IMR-90 (cell line): ENCODE measurements at regions not wholly inside any gene's neighbourhood (a gene's known extent, or its start where the extent isn't known, plus 50 kb on each side); places are given as distances from the start of the nearest gene placed in this dataset.

Experiments used
- ATAC-seq: fragments of 200-7000 bp; cut with Tn5 transposase; 2 replicates; pipeline ENCODE4 v1.9.1; 2020; ENCODE audit warnings: low read depth, mild to moderate bottlenecking, moderate library complexity
- BruUV-seq: library from RNA; stranded (reverse); fragments of 400-500 nt; replicated peaks from 2 replicates; lab custom pipeline; 2021; lab: Mats Ljungman, UMichigan
- CTCF ChIA-PET: fragments of 300-600 bp; formaldehyde crosslinking; extraction: SDS; loops from one replicate; lab custom pipeline; 2021; ENCODE audit warnings: antibody characterized with exemption; lab: Yijun Ruan, JAX
- POLR2A ChIA-PET: fragments of 300-600 bp; sonication (Branson Sonifier 250); formaldehyde crosslinking; loops from one replicate; lab custom pipeline; 2022; ENCODE audit warnings: antibody characterized with exemption; ENCODE audit not compliant: unreplicated experiment; lab: Charles Lee
- DNase-seq: peaks from one replicate; pipeline ENCODE4 v3.0.0; 2013
- H2AFZ ChIP-seq: replicated peaks from 2 replicates; pipeline ENCODE3; 2013; ENCODE audit warnings: low read length, mild to moderate bottlenecking; ENCODE audit not compliant: poor library complexity
- H2AK5ac ChIP-seq: 2 replicates; pipeline ENCODE4 v1.6.1; 2013; ENCODE audit warnings: low read depth, low read length, inconsistent platforms
- H2AK9ac ChIP-seq: replicated peaks from 2 replicates; pipeline ENCODE3; 2013; ENCODE audit warnings: mild to moderate bottlenecking, low read depth, low read length, moderate library complexity; ENCODE audit not compliant: poor library complexity
- H2BK120ac ChIP-seq: 2 replicates; pipeline ENCODE4 v1.6.1; 2013; ENCODE audit warnings: low read depth, low read length, inconsistent platforms
- H2BK15ac ChIP-seq: 3 replicates; pipeline ENCODE4 v1.6.1; 2013; ENCODE audit warnings: low read depth, low read length, inconsistent platforms
- H2BK20ac ChIP-seq: 2 replicates; pipeline ENCODE4 v1.6.1; 2013; ENCODE audit warnings: low read depth, mild to moderate bottlenecking, inconsistent platforms, low read length, moderate library complexity
- H2BK5ac ChIP-seq: 2 replicates; pipeline ENCODE4 v1.6.1; 2013; ENCODE audit warnings: mild to moderate bottlenecking, low read depth, low read length, inconsistent platforms; ENCODE audit not compliant: poor library complexity, severe bottlenecking
- H3K14ac ChIP-seq: replicated peaks from 2 replicates; pipeline ENCODE4 v1.6.1; 2013; ENCODE audit warnings: low read depth, low read length, inconsistent platforms
- H3K18ac ChIP-seq: 2 replicates; pipeline ENCODE4 v1.6.1; 2013; ENCODE audit warnings: low read depth, low read length, control low read depth
- H3K23ac ChIP-seq: 2 replicates; pipeline ENCODE4 v1.6.1; 2013; ENCODE audit warnings: low read depth, low read length, inconsistent platforms
- H3K27ac ChIP-seq: 2 replicates; pipeline ENCODE4 v1.5.1; 2013; ENCODE audit warnings: mild to moderate bottlenecking, control low read depth, low read length; ENCODE audit not compliant: insufficient read depth
- H3K27me3 ChIP-seq: 2 replicates; pipeline ENCODE4 v1.6.1; 2013; ENCODE audit warnings: low read length; ENCODE audit not compliant: control insufficient read depth, insufficient read depth
- H3K36me3 ChIP-seq: 2 replicates; pipeline ENCODE4 v1.6.1; 2013; ENCODE audit warnings: low read length, mixed read lengths; ENCODE audit not compliant: control insufficient read depth, insufficient read depth
- H3K4ac ChIP-seq: 2 replicates; pipeline ENCODE4 v1.6.1; 2013; ENCODE audit warnings: low read depth, low read length, inconsistent platforms
- H3K4me1 ChIP-seq: 2 replicates; pipeline ENCODE4 v1.6.1; 2013; ENCODE audit warnings: low read length, mixed read lengths; ENCODE audit not compliant: control insufficient read depth, insufficient read depth
- H3K4me2 ChIP-seq: 2 replicates; pipeline ENCODE4 v1.6.1; 2013; ENCODE audit warnings: low read depth, mild to moderate bottlenecking, control low read depth, low read length, moderate library complexity
- H3K4me3 ChIP-seq: 2 replicates; pipeline ENCODE4 v1.5.1; 2013; ENCODE audit warnings: low read depth, mild to moderate bottlenecking, control low read depth, low read length, moderate library complexity; ENCODE audit not compliant: insufficient read depth
- H3K56ac ChIP-seq: 2 replicates; pipeline ENCODE4 v1.6.1; 2013; ENCODE audit warnings: low read length, inconsistent platforms; ENCODE audit not compliant: insufficient read depth; ENCODE audit errors: extremely low read depth
- H3K79me1 ChIP-seq, 2 experiments: 2 replicates each; pipeline ENCODE4 v1.6.1; 2013; ENCODE audit warnings: low read length in 2 of 2, inconsistent platforms in 1 of 2, low read depth in 1 of 2
- H3K9ac ChIP-seq: 2 replicates; pipeline ENCODE4 v1.6.1; 2013; ENCODE audit warnings: low read depth, low read length, control low read depth
- H3K9me1 ChIP-seq: 2 replicates; pipeline ENCODE4 v1.6.1; 2013; ENCODE audit warnings: low read length, inconsistent platforms; ENCODE audit not compliant: insufficient read depth
- H3K9me3 ChIP-seq: 2 replicates; pipeline ENCODE4 v1.6.1; 2013; ENCODE audit warnings: low read length; ENCODE audit not compliant: control insufficient read depth, insufficient read depth
- H4K20me1 ChIP-seq: 2 replicates; pipeline ENCODE4 v1.6.1; 2013; ENCODE audit warnings: low read length, inconsistent platforms; ENCODE audit not compliant: insufficient read depth
- H4K5ac ChIP-seq: 2 replicates; pipeline ENCODE4 v1.6.1; 2013; ENCODE audit warnings: mild to moderate bottlenecking, low read depth, low read length, control low read depth
- H4K8ac ChIP-seq, 2 experiments: 2 replicates each; pipeline ENCODE4 v1.6.1; 2013; ENCODE audit warnings: low read depth in 2 of 2, low read length in 2 of 2, control low read depth in 1 of 2, inconsistent platforms in 1 of 2
- H4K91ac ChIP-seq: 2 replicates; pipeline ENCODE4 v1.6.1; 2013; ENCODE audit warnings: low read depth, low read length, inconsistent platforms; ENCODE audit not compliant: insufficient read depth
- BHLHE40 ChIP-seq: fragments of 150-350 bp; IDR thresholded peaks from 2 replicates; pipeline ENCODE4 v1.6.1; 2016; ENCODE audit warnings: mild to moderate bottlenecking, low read depth, low read length
- CEBPB ChIP-seq: IDR thresholded peaks from 2 replicates; pipeline ENCODE4 v1.6.1; 2012; ENCODE audit warnings: low read depth, low read length, improper control_type of control experiment
- CHD1 ChIP-seq: IDR thresholded peaks from 2 replicates; pipeline ENCODE4 v1.6.1; 2012; ENCODE audit warnings: low read depth, low read length, improper control_type of control experiment
- FOS ChIP-seq: fragments of 150-350 bp; IDR thresholded peaks from 2 replicates; pipeline ENCODE4 v1.6.1; 2016; ENCODE audit warnings: low read depth, low read length
- MAFK ChIP-seq: IDR thresholded peaks from 2 replicates; pipeline ENCODE4 v1.6.1; 2012; ENCODE audit warnings: low read depth, low read length, improper control_type of control experiment
- MAZ ChIP-seq: IDR thresholded peaks from 2 replicates; pipeline ENCODE4 v1.6.1; 2012; ENCODE audit warnings: low read depth, mild to moderate bottlenecking, low read length, improper control_type of control experiment, moderate library complexity, borderline replicate concordance
- MXI1 ChIP-seq: IDR thresholded peaks from 2 replicates; pipeline ENCODE4 v1.6.1; 2012; ENCODE audit warnings: low read depth, mild to moderate bottlenecking, low read length, moderate library complexity, borderline replicate concordance
- NFE2L2 ChIP-seq: fragments of 150-350 bp; IDR thresholded peaks from 2 replicates; pipeline ENCODE4 v1.6.1; 2016; ENCODE audit warnings: low read depth, mild to moderate bottlenecking, low read length
- RAD21 ChIP-seq: IDR thresholded peaks from 2 replicates; pipeline ENCODE4 v1.6.1; 2012; ENCODE audit warnings: low read length, improper control_type of control experiment
- RCOR1 ChIP-seq: IDR thresholded peaks from 2 replicates; pipeline ENCODE4 v1.6.1; 2012; ENCODE audit warnings: mild to moderate bottlenecking, low read length, improper control_type of control experiment; ENCODE audit not compliant: insufficient replicate concordance
- SMC3 ChIP-seq: fragments of 150-350 bp; IDR thresholded peaks from 2 replicates; pipeline ENCODE4 v1.6.1; 2016; ENCODE audit warnings: low read depth, mild to moderate bottlenecking, antibody characterized with exemption, low read length, moderate library complexity
- WGBS, 2 experiments: methylation state at CpG; one replicate each; pipeline versions ENCODE4 v1.1.5 to v1.1.7; 2013; ENCODE audit warnings: missing lambda C conversion rate in 2 of 2; ENCODE audit not compliant: insufficient read length in 1 of 2; ENCODE audit errors: extremely low coverage in 2 of 2; 5-methylcytosine and 5-hydroxymethylcytosine counted together
- dilution Hi-C: fragments of 300-500 bp; cut with HindIII; formaldehyde crosslinking; loops from one replicate; pipeline ENCODE4 v1.14.3; 2018; ENCODE audit warnings: low sequenced_read_pairs; ENCODE audit not compliant: unreplicated experiment
- in situ Hi-C: fragments of 300-500 bp; cut with MboI; formaldehyde crosslinking; loops from 3 replicates; pipeline ENCODE4 v1.14.3; 2019; ENCODE audit warnings: low sequenced_read_pairs, inconsistent platforms, mixed read lengths
- intact Hi-C: fragments of 100-400 bp; cut with micrococcal nuclease; formaldehyde crosslinking; loops from 2 replicates; pipeline ENCODE4 v1.10.0; 2022
- TF ChIP-seq, protein P1 (sequence below): fragments of 150-350 bp; IDR thresholded peaks from 2 replicates; pipeline ENCODE4 v1.6.1; 2017; ENCODE audit warnings: mild to moderate bottlenecking, antibody characterized with exemption, low read length, low read depth
- TF ChIP-seq, protein P2 (sequence below): fragments of 150-350 bp; IDR thresholded peaks from 2 replicates; pipeline ENCODE4 v1.6.1; 2016; ENCODE audit warnings: low read depth, mild to moderate bottlenecking, low read length, moderate library complexity, borderline replicate concordance
- TF ChIP-seq, protein P3 (sequence below): conservative IDR thresholded peaks from 2 replicates; pipeline ENCODE4 v1.5.1; 2012; ENCODE audit warnings: mild to moderate bottlenecking, low read depth, low read length, improper control_type of control experiment

DNA sequence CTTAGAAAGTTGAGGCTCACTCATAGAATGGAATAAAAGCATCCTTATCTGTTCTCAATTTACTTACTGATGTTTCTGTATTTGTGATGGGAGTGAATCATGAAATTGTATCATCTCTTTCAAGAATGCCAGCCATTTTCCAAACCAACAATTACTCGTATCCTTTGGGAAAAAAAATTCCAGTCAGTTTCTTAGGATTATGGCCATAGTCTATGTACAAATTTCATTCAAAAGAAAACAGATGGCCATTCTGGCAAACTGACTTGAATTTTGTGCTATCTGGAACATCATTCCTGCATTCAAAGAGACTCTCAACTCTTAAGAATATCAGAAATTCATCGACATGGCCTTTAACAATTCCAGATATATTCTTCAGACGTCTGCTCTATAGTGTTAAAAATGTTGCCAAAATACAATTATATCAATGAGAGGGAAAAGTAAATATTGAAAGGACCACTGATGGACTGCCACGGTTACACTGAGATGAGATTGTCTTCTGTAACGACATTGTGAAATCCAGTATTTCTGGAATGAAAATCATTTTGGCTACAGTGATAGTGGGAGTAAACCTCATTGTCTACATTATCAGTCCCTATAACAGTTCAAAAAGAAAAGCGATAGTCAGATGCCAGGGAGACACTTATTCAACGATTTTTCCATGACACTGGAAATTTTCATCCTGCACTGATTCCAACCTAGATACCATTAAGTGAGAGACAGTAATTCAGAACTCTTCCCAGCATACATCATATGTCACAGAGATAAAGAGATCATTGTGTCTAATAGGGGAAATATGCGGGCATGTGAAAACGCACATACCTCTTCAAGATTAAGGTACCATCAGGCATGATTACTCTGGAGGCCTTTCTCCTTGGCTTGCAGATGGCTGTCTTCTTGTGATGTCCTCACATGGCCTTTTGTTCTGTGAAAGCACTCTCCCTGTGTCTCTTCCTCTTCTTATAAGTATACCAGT is 953.8 kb upstream of the ALCAM start:
- Histone ChIP-seq H3K9me3 (no peaks in the 10 kb centered on the region), H3K4me3 (no peak overlapping the region), H2BK15ac (no peak overlapping the region), H3K4ac (no peak overlapping the region), H3K9me1 (no peaks in the 10 kb centered on the region), H2AK5ac (no peak overlapping the region), H4K5ac (no peak overlapping the region), H4K20me1 (no peaks in the 10 kb centered on the region), H2BK5ac (no peak overlapping the region), H3K36me3 (no peaks in the 10 kb centered on the region), H3K18ac (no peak overlapping the region), H3K79me1 (no peaks in the 10 kb centered on the region), H2AK9ac (no peak overlapping the region), H3K23ac (no peak overlapping the region), H4K91ac (no peak overlapping the region), H3K9ac (no peak overlapping the region), H3K4me2 (no peak overlapping the region), H2AFZ (no peak overlapping the region), H4K8ac (no peak overlapping the region), H3K27me3 (no peaks in the 10 kb centered on the region), H3K14ac (no peak overlapping the region), H3K56ac (no peak overlapping the region), H3K27ac (no peak overlapping the region), H2BK120ac (no peak overlapping the region), H2BK20ac (no peak overlapping the region), H3K4me1 (no peaks in the 10 kb centered on the region)
- in situ Hi-C loops = no loop called here
- DNase-seq (no peak), ATAC-seq (no peak)
- no peak for TF ChIP-seq RCOR1
- no peak for TF ChIP-seq BHLHE40
- TF ChIP-seq MAZ = no peak
- TF ChIP-seq SMC3 = no peak
- no peak for TF ChIP-seq CEBPB
- TF ChIP-seq MXI1 = no peak
- no peak for TF ChIP-seq FOS
- TF ChIP-seq CHD1 = no peak
- TF ChIP-seq, protein P1, sequence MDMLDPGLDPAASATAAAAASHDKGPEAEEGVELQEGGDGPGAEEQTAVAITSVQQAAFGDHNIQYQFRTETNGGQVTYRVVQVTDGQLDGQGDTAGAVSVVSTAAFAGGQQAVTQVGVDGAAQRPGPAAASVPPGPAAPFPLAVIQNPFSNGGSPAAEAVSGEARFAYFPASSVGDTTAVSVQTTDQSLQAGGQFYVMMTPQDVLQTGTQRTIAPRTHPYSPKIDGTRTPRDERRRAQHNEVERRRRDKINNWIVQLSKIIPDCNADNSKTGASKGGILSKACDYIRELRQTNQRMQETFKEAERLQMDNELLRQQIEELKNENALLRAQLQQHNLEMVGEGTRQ = no peak
- no peak for TF ChIP-seq NFE2L2
- TF ChIP-seq, protein P2, sequence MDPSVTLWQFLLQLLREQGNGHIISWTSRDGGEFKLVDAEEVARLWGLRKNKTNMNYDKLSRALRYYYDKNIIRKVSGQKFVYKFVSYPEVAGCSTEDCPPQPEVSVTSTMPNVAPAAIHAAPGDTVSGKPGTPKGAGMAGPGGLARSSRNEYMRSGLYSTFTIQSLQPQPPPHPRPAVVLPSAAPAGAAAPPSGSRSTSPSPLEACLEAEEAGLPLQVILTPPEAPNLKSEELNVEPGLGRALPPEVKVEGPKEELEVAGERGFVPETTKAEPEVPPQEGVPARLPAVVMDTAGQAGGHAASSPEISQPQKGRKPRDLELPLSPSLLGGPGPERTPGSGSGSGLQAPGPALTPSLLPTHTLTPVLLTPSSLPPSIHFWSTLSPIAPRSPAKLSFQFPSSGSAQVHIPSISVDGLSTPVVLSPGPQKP = no peak
- TF ChIP-seq RAD21 = no peak
- no peak for TF ChIP-seq MAFK
- TF ChIP-seq, protein P3, sequence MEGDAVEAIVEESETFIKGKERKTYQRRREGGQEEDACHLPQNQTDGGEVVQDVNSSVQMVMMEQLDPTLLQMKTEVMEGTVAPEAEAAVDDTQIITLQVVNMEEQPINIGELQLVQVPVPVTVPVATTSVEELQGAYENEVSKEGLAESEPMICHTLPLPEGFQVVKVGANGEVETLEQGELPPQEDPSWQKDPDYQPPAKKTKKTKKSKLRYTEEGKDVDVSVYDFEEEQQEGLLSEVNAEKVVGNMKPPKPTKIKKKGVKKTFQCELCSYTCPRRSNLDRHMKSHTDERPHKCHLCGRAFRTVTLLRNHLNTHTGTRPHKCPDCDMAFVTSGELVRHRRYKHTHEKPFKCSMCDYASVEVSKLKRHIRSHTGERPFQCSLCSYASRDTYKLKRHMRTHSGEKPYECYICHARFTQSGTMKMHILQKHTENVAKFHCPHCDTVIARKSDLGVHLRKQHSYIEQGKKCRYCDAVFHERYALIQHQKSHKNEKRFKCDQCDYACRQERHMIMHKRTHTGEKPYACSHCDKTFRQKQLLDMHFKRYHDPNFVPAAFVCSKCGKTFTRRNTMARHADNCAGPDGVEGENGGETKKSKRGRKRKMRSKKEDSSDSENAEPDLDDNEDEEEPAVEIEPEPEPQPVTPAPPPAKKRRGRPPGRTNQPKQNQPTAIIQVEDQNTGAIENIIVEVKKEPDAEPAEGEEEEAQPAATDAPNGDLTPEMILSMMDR = no peak
- dilution Hi-C loops = no loop called here
- no CpG with 5 or more reads among the region's 9 CpGs for WGBS, 2 experiments
- POLR2A ChIA-PET = no interaction called here
- intact Hi-C loops = no loop called here
- CTCF ChIA-PET = no interaction called here
- no TSS peak for BruUV-seq
